Endothelial cell of umbilical vein (primary cell): ENCODE measurements at regions not wholly inside any gene's neighbourhood (a gene's known extent, or its start where the extent isn't known, plus 50 kb on each side); places are given as distances from the start of the nearest gene placed in this dataset.

Experiments used
- BruUV-seq: library from RNA; stranded (reverse); fragments of 400-500 nt; replicated peaks from 2 replicates; lab custom pipeline; 2021; lab: Mats Ljungman, UMichigan
- CTCF ChIA-PET: fragments of 300-600, 350-600 bp; sonication (Branson Sonifier 250); formaldehyde crosslinking; loops from one replicate; lab custom pipeline; 2021; ENCODE audit warnings: antibody characterized with exemption, inconsistent platforms; lab: Charles Lee
- POLR2A ChIA-PET: fragments of 300-600, 350-600 bp; sonication (Branson Sonifier 250); formaldehyde crosslinking; loops from one replicate; lab custom pipeline; 2021; ENCODE audit warnings: antibody characterized with exemption, inconsistent platforms; lab: Charles Lee
- DNase-seq: peaks from one replicate; pipeline ENCODE4 v3.0.0-alpha.2; 2011; ENCODE audit warnings: low read depth, low spot score
- FAIRE-seq: peaks from 2 replicates; lab custom pipeline; 2011; peaks lifted over from hg19 to GRCh38; lab: Jason Lieb, UNC
- H2AFZ ChIP-seq: 2 replicates; pipeline ENCODE4 v1.6.0; 2012; ENCODE audit warnings: low read depth, low read length, control low read depth, inconsistent platforms
- H3K27ac ChIP-seq: 2 replicates; pipeline ENCODE4 v1.5.1; 2011; ENCODE audit warnings: low read depth, mild to moderate bottlenecking, control low read depth, low read length, moderate library complexity; ENCODE audit not compliant: insufficient read depth
- H3K27me3 ChIP-seq, 2 experiments: 2 replicates each; pipeline versions ENCODE4 v1.6.0 to v1.6.1; 2011; ENCODE audit warnings: low read length in 2 of 2, mixed read lengths in 1 of 2; ENCODE audit not compliant: control insufficient read depth in 2 of 2, insufficient read depth in 2 of 2
- H3K36me3 ChIP-seq, 2 experiments: 2 replicates in 1 of 2; 3 replicates in 1 of 2; pipeline ENCODE4 v1.5.1; 2011; ENCODE audit warnings: low read length in 2 of 2, mild to moderate bottlenecking in 1 of 2, moderate library complexity in 1 of 2; ENCODE audit not compliant: control insufficient read depth in 2 of 2, insufficient read depth in 2 of 2; ENCODE audit errors: extremely low read depth in 1 of 2
- H3K4me1 ChIP-seq: 3 replicates; pipeline ENCODE4 v1.5.1; 2011; ENCODE audit warnings: mild to moderate bottlenecking, low read length; ENCODE audit not compliant: control insufficient read depth, insufficient read depth; ENCODE audit errors: extremely low read depth
- H3K4me2 ChIP-seq: 2 replicates; pipeline ENCODE4 v1.6.1; 2011; ENCODE audit warnings: low read length, control low read depth, mixed read lengths; ENCODE audit not compliant: insufficient read depth
- H3K4me3 ChIP-seq, 3 experiments: fragments of 200-600 bp in 1 of 3; sonication (generic), shearing (Covaris generic) in 1 of 3; replicated peaks in 1 of 3; 2 replicates each; pipeline ENCODE4 v1.5.1; 2011 to 2016; ENCODE audit warnings: control low read depth in 3 of 3, low read length in 3 of 3, mild to moderate bottlenecking in 2 of 3, inconsistent platforms in 1 of 3, low read depth in 1 of 3, moderate library complexity in 1 of 3; ENCODE audit not compliant: insufficient read depth in 1 of 3
- H3K79me2 ChIP-seq: 2 replicates; pipeline ENCODE4 v1.6.0; 2012; ENCODE audit warnings: low read length, inconsistent platforms; ENCODE audit not compliant: control insufficient read depth, insufficient read depth
- H3K9ac ChIP-seq: replicated peaks from 2 replicates; pipeline ENCODE3; 2011; ENCODE audit warnings: low read length, control low read depth; ENCODE audit not compliant: insufficient read depth; ENCODE audit errors: extremely low read depth
- H3K9me1 ChIP-seq: replicated peaks from 3 replicates; pipeline ENCODE4 v1.6.0; 2011; ENCODE audit warnings: mild to moderate bottlenecking, low read length; ENCODE audit not compliant: control insufficient read depth, insufficient read depth; ENCODE audit errors: extremely low read depth
- H3K9me3 ChIP-seq: replicated peaks from 2 replicates; pipeline ENCODE4 v1.5.1; 2012; ENCODE audit warnings: low read length, inconsistent platforms; ENCODE audit not compliant: control insufficient read depth, insufficient read depth
- H4K20me1 ChIP-seq: replicated peaks from 2 replicates; pipeline ENCODE3; 2011; ENCODE audit warnings: mild to moderate bottlenecking, low read length; ENCODE audit not compliant: control insufficient read depth, insufficient read depth; ENCODE audit errors: extremely low read depth
- CTCF ChIP-seq, 2 donors: IDR thresholded peaks; 1 replicate in 1 of 2; 2 replicates in 1 of 2; pipeline ENCODE4 v1.5.1; 2011; ENCODE audit warnings: low read length in 2 of 2, mild to moderate bottlenecking in 2 of 2, moderate library complexity in 2 of 2, control low read depth in 1 of 2, inconsistent platforms in 1 of 2, low read depth in 1 of 2; ENCODE audit not compliant: insufficient read depth in 1 of 2; ENCODE audit errors: extremely low read depth in 1 of 2
- EZH2 ChIP-seq: IDR thresholded peaks from 2 replicates; pipeline ENCODE4 v1.6.1; 2012; ENCODE audit warnings: borderline replicate concordance, low read depth, mild to moderate bottlenecking, moderate library complexity, low read length, inconsistent platforms; ENCODE audit not compliant: severe bottlenecking
- FOS ChIP-seq: IDR thresholded peaks from 2 replicates; pipeline ENCODE4 v1.6.1; 2011; ENCODE audit warnings: mild to moderate bottlenecking, low read length, moderate library complexity, borderline replicate concordance; ENCODE audit not compliant: insufficient read depth
- GATA2 ChIP-seq: IDR thresholded peaks from 2 replicates; pipeline ENCODE4 v1.7.0; 2011; ENCODE audit warnings: low read depth, mild to moderate bottlenecking, moderate library complexity, mixed read lengths, low read length; ENCODE audit not compliant: insufficient read length, insufficient read depth
- JUN ChIP-seq: IDR thresholded peaks from 2 replicates; pipeline ENCODE4 v1.6.1; 2011; ENCODE audit warnings: borderline replicate concordance, low read depth; ENCODE audit not compliant: insufficient read length, insufficient read depth
- MAX ChIP-seq: IDR thresholded peaks from 2 replicates; pipeline ENCODE4 v1.6.1; 2011; ENCODE audit not compliant: insufficient read depth, insufficient read length
- MYC ChIP-seq: IDR thresholded peaks from one replicate; pipeline ENCODE4 v1.6.1; 2011; ENCODE audit warnings: mild to moderate bottlenecking, low read depth, low read length
- POLR2A ChIP-seq: IDR thresholded peaks from 2 replicates; pipeline ENCODE4 v1.6.1; 2012; ENCODE audit warnings: low read depth, mild to moderate bottlenecking, control low read depth, low read length
- POLR2AphosphoS5 ChIP-seq: IDR thresholded peaks from 2 replicates; pipeline ENCODE4 v1.6.1; 2012; ENCODE audit warnings: low read depth, mild to moderate bottlenecking, control low read depth, low read length, moderate library complexity; ENCODE audit not compliant: insufficient read depth
- dilution Hi-C: fragments of 300-500 bp; cut with MboI; formaldehyde crosslinking; loops from one replicate; pipeline ENCODE4 v1.15.0; 2019; ENCODE audit warnings: low sequenced_read_pairs; ENCODE audit not compliant: extremely low pct_ligation_motif_present
- intact Hi-C: fragments of 100-400 bp; cut with micrococcal nuclease; formaldehyde crosslinking; loops from one replicate; pipeline ENCODE4 v1.10.0; 2022

- Histone ChIP-seq H3K4me1 (no peaks in the 10 kb centered on the region), H3K4me3 (no peak overlapping the region), H3K27me3 (no peaks in the 10 kb centered on the region), H3K4me2 (no peak overlapping the region), H3K9me1 (no peaks in the 10 kb centered on the region), H3K9me3 (no peaks in the 10 kb centered on the region), H3K36me3 (no peaks in the 10 kb centered on the region), H3K27ac (no peak overlapping the region), H4K20me1 (no peaks in the 10 kb centered on the region), H2AFZ (no peak overlapping the region), H3K79me2 (no peaks in the 10 kb centered on the region), H3K9ac (no peak overlapping the region)
- CTCF ChIA-PET, result no interaction called here
- dilution Hi-C loops (no loop called here), intact Hi-C loops (no loop called here)
- TF ChIP-seq MAX, result no peak
- TF ChIP-seq FOS, result no peak
- no peak for TF ChIP-seq POLR2A
- TF ChIP-seq POLR2AphosphoS5, result no peak
- TF ChIP-seq MYC, result no peak
- TF ChIP-seq GATA2, result no peak
- no peak for TF ChIP-seq EZH2
- TF ChIP-seq JUN, result no peak
- TF ChIP-seq CTCF (IDR thresholded peaks at IDR 0.05; ENCODE audit: extremely low read depth in 1 of 2, insufficient read depth in 1 of 2, low read depth in 1 of 2, low read length in 2 of 2), result no peak
- POLR2A ChIA-PET, result no interaction called here
- DNase-seq (no peak), FAIRE-seq (no peak)
- BruUV-seq, result no TSS peak
Measured at GRCh38 chr15:37253877-37254276, 153.5 kb upstream of the MEIS2 start.
